ENCODE measurements at regions not wholly inside any gene's neighbourhood (a gene's known extent, or its start where the extent isn't known, plus 50 kb on each side); places are given as distances from the start of the nearest gene placed in this dataset.
A peak's percentile ranks its signal among the peaks of the same experiment; 100 is the strongest.

- TF ChIP-seq ETS1 (CRISPR knock-in tag; IDR thresholded peaks at IDR 0.05) (no peak), ZNF704 (CRISPR knock-in tag; IDR thresholded peaks at IDR 0.05; ENCODE audit: borderline replicate concordance) (no peak), KDM1A (CRISPR knock-in tag; IDR thresholded peaks at IDR 0.05) (no peak), ZNF550 (CRISPR knock-in tag; IDR thresholded peaks at IDR 0.05; ENCODE audit: borderline replicate concordance) (no peak), ATF1 (CRISPR knock-in tag; IDR thresholded peaks at IDR 0.05) (no peak), TP53 (CRISPR knock-in tag; conservative IDR thresholded peaks at IDR 0.05) (no peak), FOXA1 (IDR thresholded peaks at IDR 0.05) (no peak), FOXA1 (CRISPR knock-in tag; IDR thresholded peaks at IDR 0.05) (no peak), HDAC1 (CRISPR knock-in tag; IDR thresholded peaks at IDR 0.05) (no peak), ZNF749 (CRISPR knock-in tag; IDR thresholded peaks at IDR 0.05; ENCODE audit: borderline replicate concordance) (no peak)
These were observed 802.1 kb upstream of the SLC39A10 start (continued) for GRCh38 chr2:194854941-194855340.

- CTCF ChIA-PET (ENCODE audit: low intra/inter-chr PET ratio, low total read pairs) = no interaction called here
- FAIRE-seq (no peak), DNase-seq (ENCODE audit: low spot score) (no peak), ATAC-seq (peak; percentile 69)
- Histone ChIP-seq H3K4me2 (ENCODE audit: low read depth, low read length) (no peak overlapping the region), H3K4me3 (replicated peaks in 1 of 3; ENCODE audit: insufficient read depth in 1 of 3, low read depth in 2 of 3, low read length in 3 of 3) (no peak overlapping the region), H3K79me2 (ENCODE audit: insufficient read depth, low read length) (no peaks in the 10 kb centered on the region), H3K4me1 (ENCODE audit: insufficient read depth, low read length) (no peaks in the 10 kb centered on the region), H3K36me3 (replicated peaks in 1 of 2; ENCODE audit: control insufficient read depth in 1 of 2, insufficient read depth in 2 of 2, low read length in 2 of 2) (no peaks in the 10 kb centered on the region), H3K27me3 (ENCODE audit: control insufficient read depth in 1 of 2, insufficient read depth in 2 of 2, low read length in 2 of 2) (no peaks in the 10 kb centered on the region), H3K27ac (ENCODE audit: extremely low read length, insufficient read depth, low read length) (no peak overlapping the region), H3K9me3 (ENCODE audit: low read length) (no peaks in the 10 kb centered on the region), H3K9ac (ENCODE audit: insufficient read depth, low read depth, low read length) (no peak overlapping the region), H2AFZ (ENCODE audit: low read length) (no peak overlapping the region), H4K20me1 (ENCODE audit: insufficient read depth, low read length) (no peaks in the 10 kb centered on the region)
- 0% methylated on average over 8 of the region's 8 CpGs for WGBS (ENCODE audit: low lambda C conversion rate)
- POLR2A ChIA-PET = no interaction called here
- in situ Hi-C loops (cut with HindIII; ENCODE audit: extremely low pct_ligation_motif_present, low pct_unique_long_range_greater_than_20kb) (no loop called here), intact Hi-C loops (cut with micrococcal nuclease; ENCODE audit: unreplicated experiment) (no loop called here)
- BruUV-seq (replicated peaks) = no TSS peak
- TF ChIP-seq ATF3 (CRISPR knock-in tag; IDR thresholded peaks at IDR 0.05) (no peak), FIP1L1 (IDR thresholded peaks at IDR 0.05; ENCODE audit: borderline replicate concordance, insufficient read depth, low read depth, low read length) (no peak), ESRRA (CRISPR knock-in tag; IDR thresholded peaks at IDR 0.05; ENCODE audit: low read depth) (no peak), GPBP1L1 (CRISPR knock-in tag; IDR thresholded peaks at IDR 0.05) (no peak), RBM22 (optimal IDR thresholded peaks at IDR 0.05; ENCODE audit: low read length) (no peak), FOXP4 (CRISPR knock-in tag; IDR thresholded peaks at IDR 0.05) (no peak), ZNF777 (CRISPR knock-in tag; IDR thresholded peaks at IDR 0.05) (no peak)
These were observed 814.2 kb upstream of the SLC39A10 start for GRCh38 chr2:194842871-194843270.
